PC-9 (cell line): ENCODE measurements at regions not wholly inside any gene's neighbourhood (a gene's known extent, or its start where the extent isn't known, plus 50 kb on each side); places are given as distances from the start of the nearest gene placed in this dataset.

Source experiments
- BruUV-seq: library from RNA; stranded (reverse); fragments of 400-500 nt; replicated peaks from 2 replicates; lab custom pipeline; 2021; lab: Mats Ljungman, UMichigan
- CTCF ChIA-PET: fragments of 300-600 bp; sonication (Branson Sonifier 250); formaldehyde crosslinking; loops from one replicate; lab custom pipeline; 2022; ENCODE audit warnings: antibody characterized with exemption; lab: Charles Lee
- POLR2A ChIA-PET: fragments of 300-600 bp; sonication (Branson Sonifier 250); formaldehyde crosslinking; loops from one replicate; lab custom pipeline; 2022; ENCODE audit warnings: antibody characterized with exemption; ENCODE audit not compliant: unreplicated experiment; lab: Charles Lee
- DNase-seq, 2 experiments: peaks; one replicate each; pipeline versions ENCODE4 v3.0.0 to v3.0.0-alpha.2; 2015 to 2022; ENCODE audit warnings: mixed read lengths in 1 of 2
- H2AFZ ChIP-seq: fragments of 200-600 bp; sonication (generic); 2 replicates; pipeline ENCODE4 v1.8.1; 2017; ENCODE audit warnings: antibody characterized with exemption
- H3F3A ChIP-seq: fragments of 200-600 bp; sonication (generic); 2 replicates; pipeline ENCODE4 v1.8.1; 2017; ENCODE audit warnings: antibody characterized with exemption, mild to moderate bottlenecking, low read depth; ENCODE audit not compliant: insufficient read depth
- H3K27ac ChIP-seq: fragments of 200-600 bp; sonication (generic); 2 replicates; pipeline ENCODE4 v1.6.1; 2016; ENCODE audit warnings: mixed run types
- H3K27me3 ChIP-seq: fragments of 200-600 bp; sonication (generic); 2 replicates; pipeline ENCODE4 v1.6.1; 2016; ENCODE audit warnings: low read depth, mixed run types; ENCODE audit not compliant: insufficient read depth
- H3K36me3 ChIP-seq: fragments of 200-600 bp; sonication (generic); 2 replicates; pipeline ENCODE4 v1.6.1; 2016; ENCODE audit warnings: low read depth, mixed run types
- H3K4me1 ChIP-seq: fragments of 200-600 bp; sonication (generic); replicated peaks from 2 replicates; pipeline ENCODE4 v1.6.1; 2016; ENCODE audit warnings: mixed run types; ENCODE audit not compliant: insufficient read depth
- H3K4me2 ChIP-seq: fragments of 200-600 bp; sonication (generic); 2 replicates; pipeline ENCODE4 v1.6.1; 2017; ENCODE audit warnings: mixed run types
- H3K4me3 ChIP-seq: fragments of 200-600 bp; sonication (generic); 2 replicates; pipeline ENCODE4 v1.6.1; 2016; ENCODE audit warnings: mixed run types
- H3K79me2 ChIP-seq: fragments of 200-600 bp; sonication (generic); 2 replicates; pipeline ENCODE4 v1.6.1; 2017; ENCODE audit warnings: low read depth, mixed run types
- H3K9me2 ChIP-seq: fragments of 200-600 bp; sonication (generic); 2 replicates; pipeline ENCODE4 v1.8.1; 2017; ENCODE audit warnings: mild to moderate bottlenecking; ENCODE audit not compliant: insufficient read depth
- H3K9me3 ChIP-seq: fragments of 200-600 bp; sonication (generic); 2 replicates; pipeline ENCODE4 v1.8.1; 2016; ENCODE audit warnings: low read depth; ENCODE audit not compliant: insufficient read depth
- H4K20me1 ChIP-seq: fragments of 200-600 bp; sonication (generic); 2 replicates; pipeline ENCODE4 v1.8.1; 2017; ENCODE audit not compliant: insufficient read depth
- EZH2 ChIP-seq: fragments of 200-600 bp; sonication (generic); IDR thresholded peaks from 2 replicates; pipeline ENCODE4 v1.8.0; 2017; ENCODE audit warnings: antibody characterized with exemption, low read depth
- intact Hi-C: fragments of 100-400 bp; cut with micrococcal nuclease; formaldehyde crosslinking; loops from one replicate; pipeline ENCODE4 v1.10.0; 2022; ENCODE audit not compliant: unreplicated experiment
- TF ChIP-seq, protein P1 (sequence below): fragments of 200-600 bp; sonication (generic); conservative IDR thresholded peaks from 2 replicates; pipeline ENCODE4 v1.6.1; 2017; ENCODE audit warnings: mixed run types, antibody characterized with exemption, mild to moderate bottlenecking, moderate library complexity

DNA sequence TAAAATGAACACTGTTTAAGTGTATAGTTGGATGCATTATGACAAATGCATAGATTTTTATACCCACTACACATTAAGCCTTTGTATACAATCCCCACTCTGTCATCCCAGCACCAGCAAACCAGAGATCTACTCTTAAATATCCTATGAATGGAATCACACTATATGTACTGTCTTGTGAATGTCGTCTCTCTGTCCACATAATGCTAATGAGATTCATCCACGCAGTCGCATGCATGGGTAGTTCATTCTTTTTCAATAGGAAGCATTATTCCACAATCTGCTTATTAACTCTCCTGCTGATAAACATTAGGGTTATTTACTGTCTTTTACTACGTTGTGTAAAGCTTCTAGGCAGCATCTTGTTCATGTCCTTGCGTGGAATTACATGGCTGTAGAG, 892.3 kb downstream of the LTN1 start:
- DNase-seq, result no peak
- Histone ChIP-seq H3K79me2 (no peaks in the 10 kb centered on the region), H3K27ac (no peak overlapping the region), H3K27me3 (no peaks in the 10 kb centered on the region), H4K20me1 (no peaks in the 10 kb centered on the region), H3F3A (no peaks in the 10 kb centered on the region), H3K9me3 (no peaks in the 10 kb centered on the region), H3K4me1 (no peaks in the 10 kb centered on the region), H3K4me2 (no peak overlapping the region), H3K36me3 (no peaks in the 10 kb centered on the region), H2AFZ (no peak overlapping the region), H3K4me3 (no peak overlapping the region), H3K9me2 (no peaks in the 10 kb centered on the region)
- BruUV-seq, result no TSS peak
- TF ChIP-seq, protein P1, sequence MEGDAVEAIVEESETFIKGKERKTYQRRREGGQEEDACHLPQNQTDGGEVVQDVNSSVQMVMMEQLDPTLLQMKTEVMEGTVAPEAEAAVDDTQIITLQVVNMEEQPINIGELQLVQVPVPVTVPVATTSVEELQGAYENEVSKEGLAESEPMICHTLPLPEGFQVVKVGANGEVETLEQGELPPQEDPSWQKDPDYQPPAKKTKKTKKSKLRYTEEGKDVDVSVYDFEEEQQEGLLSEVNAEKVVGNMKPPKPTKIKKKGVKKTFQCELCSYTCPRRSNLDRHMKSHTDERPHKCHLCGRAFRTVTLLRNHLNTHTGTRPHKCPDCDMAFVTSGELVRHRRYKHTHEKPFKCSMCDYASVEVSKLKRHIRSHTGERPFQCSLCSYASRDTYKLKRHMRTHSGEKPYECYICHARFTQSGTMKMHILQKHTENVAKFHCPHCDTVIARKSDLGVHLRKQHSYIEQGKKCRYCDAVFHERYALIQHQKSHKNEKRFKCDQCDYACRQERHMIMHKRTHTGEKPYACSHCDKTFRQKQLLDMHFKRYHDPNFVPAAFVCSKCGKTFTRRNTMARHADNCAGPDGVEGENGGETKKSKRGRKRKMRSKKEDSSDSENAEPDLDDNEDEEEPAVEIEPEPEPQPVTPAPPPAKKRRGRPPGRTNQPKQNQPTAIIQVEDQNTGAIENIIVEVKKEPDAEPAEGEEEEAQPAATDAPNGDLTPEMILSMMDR, result no peak
- TF ChIP-seq EZH2, result no peak
- CTCF ChIA-PET, result no interaction called here
- intact Hi-C loops, result no loop called here
- POLR2A ChIA-PET, result no interaction called here

DNA sequence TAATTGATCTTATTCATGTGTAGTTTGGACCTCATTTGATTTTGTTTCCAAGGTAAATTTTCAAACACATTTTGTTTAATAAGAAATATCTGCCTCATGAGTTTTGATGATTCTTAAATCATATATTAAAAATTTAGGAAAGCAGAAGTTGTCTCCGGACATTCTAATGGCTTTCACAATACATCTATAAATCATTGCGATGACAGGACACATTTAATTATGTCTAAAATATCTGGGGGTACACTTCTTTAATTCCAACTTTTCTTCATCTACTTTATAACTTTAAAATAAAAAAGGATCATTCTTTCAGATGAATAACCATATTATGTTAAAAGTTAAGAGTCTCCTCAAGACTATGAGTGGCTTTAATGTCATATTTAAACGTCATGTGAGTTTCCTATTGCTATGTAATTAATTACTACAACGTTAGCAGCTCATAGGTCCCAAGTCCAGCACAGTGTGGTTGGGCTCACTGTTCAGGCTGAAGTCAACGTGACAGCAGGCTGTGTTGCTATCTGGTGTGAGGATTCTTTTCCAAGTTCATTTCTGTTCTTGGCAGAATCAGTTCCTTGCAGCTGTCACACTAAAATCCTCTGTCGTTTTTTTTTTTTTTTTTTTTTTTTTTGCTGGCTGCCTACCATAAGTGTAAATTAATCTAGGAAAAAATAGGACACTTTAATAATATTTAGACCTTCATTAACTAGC, 893.5 kb downstream of the LTN1 start:
- H3F3A ChIP-seq, result no peaks in the 10 kb centered on the region
- DNase-seq, result no peak
- intact Hi-C loops, result no loop called here
- H3K79me2 ChIP-seq, result no peaks in the 10 kb centered on the region
- H3K4me3 ChIP-seq, result no peak overlapping the region
- H4K20me1 ChIP-seq, result no peaks in the 10 kb centered on the region
- ChIA-PET POLR2A (interaction anchor here (0.5 kb wide), 1 partner anchor 422 kb away, joined by 3 read pairs; no protein-coding TSS in a partner anchor), CTCF (no interaction called here)
- H3K9me2 ChIP-seq, result no peaks in the 10 kb centered on the region
- H3K27ac ChIP-seq, result no peak overlapping the region
- no peaks in the 10 kb centered on the region for H3K36me3 ChIP-seq
- H3K9me3 ChIP-seq, result no peaks in the 10 kb centered on the region
- no peaks in the 10 kb centered on the region for H3K4me1 ChIP-seq
- no peak overlapping the region for H3K4me2 ChIP-seq
- TF ChIP-seq, protein P1, result no peak
- TF ChIP-seq EZH2, result no peak
- no peaks in the 10 kb centered on the region for H3K27me3 ChIP-seq
- BruUV-seq, result no TSS peak
- H2AFZ ChIP-seq, result no peak overlapping the region

DNA sequence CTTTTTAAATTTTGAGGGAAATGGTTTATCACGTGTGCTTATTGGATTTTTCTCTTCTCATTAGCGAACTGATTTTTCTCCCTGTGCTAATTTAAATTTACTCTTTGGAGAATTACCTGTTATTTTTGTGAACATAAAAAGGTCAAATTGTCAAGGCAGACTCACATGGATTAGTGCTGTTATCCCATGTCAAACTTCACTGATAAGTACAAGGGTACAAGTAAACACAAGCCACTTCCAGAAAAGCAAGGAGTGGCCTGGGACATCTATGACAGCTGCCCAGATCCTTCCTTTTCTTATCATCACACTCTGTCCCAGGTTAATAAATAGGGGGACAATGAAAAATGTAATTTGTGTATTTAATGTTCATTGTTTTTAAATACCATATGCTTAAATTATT, 901.2 kb downstream of the LTN1 start:
- Histone ChIP-seq H3K27ac (no peak overlapping the region), H3K9me2 (no peaks in the 10 kb centered on the region), H3K36me3 (no peaks in the 10 kb centered on the region), H3K4me1 (no peaks in the 10 kb centered on the region), H4K20me1 (no peaks in the 10 kb centered on the region), H3K4me3 (no peak overlapping the region), H3K4me2 (no peak overlapping the region), H3K9me3 (no peaks in the 10 kb centered on the region), H2AFZ (no peak overlapping the region), H3K79me2 (no peaks in the 10 kb centered on the region), H3F3A (no peaks in the 10 kb centered on the region), H3K27me3 (no peaks in the 10 kb centered on the region)
- BruUV-seq, result no TSS peak
- ChIA-PET CTCF (interaction anchor here (0.6 kb wide), 1 partner anchor 25 kb away, joined by 4 read pairs; no protein-coding TSS in a partner anchor), POLR2A (no interaction called here)
- TF ChIP-seq EZH2, result no peak
- TF ChIP-seq, protein P1, result no peak
- no peak for DNase-seq
- intact Hi-C loops, result no loop called here
